WTC11 (cell line): ENCODE measurements at regions not wholly inside any gene's neighbourhood (a gene's known extent, or its start where the extent isn't known, plus 50 kb on each side); places are given as distances from the start of the nearest gene placed in this dataset.

Source experiments
- CBFB ChIP-seq: sonication (generic); formaldehyde crosslinking; IDR thresholded peaks from 2 replicates; pipeline ENCODE4 v1.8.1; 2022; ENCODE audit warnings: mild to moderate bottlenecking, low read depth, missing genetic modification reagents
- IRF2 ChIP-seq: sonication (generic); formaldehyde crosslinking; IDR thresholded peaks from 2 replicates; pipeline ENCODE4 v1.8.0; 2022; ENCODE audit warnings: low read depth, missing genetic modification reagents, borderline replicate concordance
- RELA ChIP-seq: sonication (generic); formaldehyde crosslinking; IDR thresholded peaks from 2 replicates; pipeline ENCODE4 v1.8.1; 2022; ENCODE audit warnings: missing genetic modification reagents, mild to moderate bottlenecking, borderline replicate concordance
- ZBTB21 ChIP-seq: sonication (generic); formaldehyde crosslinking; IDR thresholded peaks from 2 replicates; pipeline ENCODE4 v1.8.1; 2023; ENCODE audit warnings: mild to moderate bottlenecking, missing genetic modification reagents, borderline replicate concordance
- TF ChIP-seq, protein P1 (sequence below): fragments of 200-600 bp; IDR thresholded peaks from 2 replicates; pipeline ENCODE4 v1.8.0; 2022; ENCODE audit warnings: antibody characterized with exemption
- TF ChIP-seq, protein P2 (sequence below): sonication (generic); formaldehyde crosslinking; IDR thresholded peaks from 2 replicates; pipeline ENCODE4 v1.8.0; 2023; ENCODE audit warnings: mild to moderate bottlenecking, missing genetic modification reagents
- TF ChIP-seq, protein P3 (sequence below): sonication (generic); formaldehyde crosslinking; IDR thresholded peaks from 2 replicates; pipeline ENCODE4 v1.8.0; 2022; ENCODE audit warnings: missing genetic modification reagents
- TF ChIP-seq, protein P4 (sequence below): sonication (generic); formaldehyde crosslinking; IDR thresholded peaks from 2 replicates; pipeline ENCODE4 v1.8.1; 2022; ENCODE audit warnings: low read depth, mild to moderate bottlenecking, moderate library complexity, missing genetic modification reagents, borderline replicate concordance
- TF ChIP-seq, protein P5 (sequence below): sonication (generic); formaldehyde crosslinking; IDR thresholded peaks from 2 replicates; pipeline ENCODE4 v1.8.0; 2022; ENCODE audit warnings: mild to moderate bottlenecking, missing genetic modification reagents
- TF ChIP-seq, protein P6 (sequence below): sonication (generic); formaldehyde crosslinking; IDR thresholded peaks from 2 replicates; pipeline ENCODE4 v1.8.1; 2023; ENCODE audit warnings: mild to moderate bottlenecking, missing genetic modification reagents, borderline replicate concordance
- TF ChIP-seq, protein P7 (sequence below): fragments of 250-450 bp; sonication (Bioruptor Pico); IDR thresholded peaks from 2 replicates; pipeline ENCODE4 v2.1.2; 2022; ENCODE audit warnings: mild to moderate bottlenecking, moderate library complexity

DNA sequence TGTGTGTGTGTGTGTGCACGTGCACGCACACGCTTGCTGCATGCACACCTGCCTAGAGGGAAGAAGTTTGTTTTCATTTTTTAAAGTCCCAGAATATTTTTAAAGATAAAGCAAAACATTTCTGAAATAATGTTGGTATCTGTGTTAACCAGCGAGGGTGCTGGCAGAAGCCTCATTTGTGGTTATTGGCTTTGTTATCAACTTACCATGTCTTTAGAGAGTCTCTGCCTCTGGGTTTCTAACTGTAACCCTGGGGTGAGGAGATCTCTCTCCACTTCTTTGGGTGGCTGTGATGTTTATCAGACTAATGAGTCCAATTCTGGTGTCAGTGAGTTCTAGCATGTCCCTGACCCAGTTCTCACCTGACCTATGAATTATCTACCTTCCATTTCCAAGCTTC, 927.6 kb upstream of the FANCL start:
- TF ChIP-seq, protein P1, sequence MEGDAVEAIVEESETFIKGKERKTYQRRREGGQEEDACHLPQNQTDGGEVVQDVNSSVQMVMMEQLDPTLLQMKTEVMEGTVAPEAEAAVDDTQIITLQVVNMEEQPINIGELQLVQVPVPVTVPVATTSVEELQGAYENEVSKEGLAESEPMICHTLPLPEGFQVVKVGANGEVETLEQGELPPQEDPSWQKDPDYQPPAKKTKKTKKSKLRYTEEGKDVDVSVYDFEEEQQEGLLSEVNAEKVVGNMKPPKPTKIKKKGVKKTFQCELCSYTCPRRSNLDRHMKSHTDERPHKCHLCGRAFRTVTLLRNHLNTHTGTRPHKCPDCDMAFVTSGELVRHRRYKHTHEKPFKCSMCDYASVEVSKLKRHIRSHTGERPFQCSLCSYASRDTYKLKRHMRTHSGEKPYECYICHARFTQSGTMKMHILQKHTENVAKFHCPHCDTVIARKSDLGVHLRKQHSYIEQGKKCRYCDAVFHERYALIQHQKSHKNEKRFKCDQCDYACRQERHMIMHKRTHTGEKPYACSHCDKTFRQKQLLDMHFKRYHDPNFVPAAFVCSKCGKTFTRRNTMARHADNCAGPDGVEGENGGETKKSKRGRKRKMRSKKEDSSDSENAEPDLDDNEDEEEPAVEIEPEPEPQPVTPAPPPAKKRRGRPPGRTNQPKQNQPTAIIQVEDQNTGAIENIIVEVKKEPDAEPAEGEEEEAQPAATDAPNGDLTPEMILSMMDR: no peak
- no peak for TF ChIP-seq CBFB (CRISPR knock-in tag)
- TF ChIP-seq, protein P2, sequence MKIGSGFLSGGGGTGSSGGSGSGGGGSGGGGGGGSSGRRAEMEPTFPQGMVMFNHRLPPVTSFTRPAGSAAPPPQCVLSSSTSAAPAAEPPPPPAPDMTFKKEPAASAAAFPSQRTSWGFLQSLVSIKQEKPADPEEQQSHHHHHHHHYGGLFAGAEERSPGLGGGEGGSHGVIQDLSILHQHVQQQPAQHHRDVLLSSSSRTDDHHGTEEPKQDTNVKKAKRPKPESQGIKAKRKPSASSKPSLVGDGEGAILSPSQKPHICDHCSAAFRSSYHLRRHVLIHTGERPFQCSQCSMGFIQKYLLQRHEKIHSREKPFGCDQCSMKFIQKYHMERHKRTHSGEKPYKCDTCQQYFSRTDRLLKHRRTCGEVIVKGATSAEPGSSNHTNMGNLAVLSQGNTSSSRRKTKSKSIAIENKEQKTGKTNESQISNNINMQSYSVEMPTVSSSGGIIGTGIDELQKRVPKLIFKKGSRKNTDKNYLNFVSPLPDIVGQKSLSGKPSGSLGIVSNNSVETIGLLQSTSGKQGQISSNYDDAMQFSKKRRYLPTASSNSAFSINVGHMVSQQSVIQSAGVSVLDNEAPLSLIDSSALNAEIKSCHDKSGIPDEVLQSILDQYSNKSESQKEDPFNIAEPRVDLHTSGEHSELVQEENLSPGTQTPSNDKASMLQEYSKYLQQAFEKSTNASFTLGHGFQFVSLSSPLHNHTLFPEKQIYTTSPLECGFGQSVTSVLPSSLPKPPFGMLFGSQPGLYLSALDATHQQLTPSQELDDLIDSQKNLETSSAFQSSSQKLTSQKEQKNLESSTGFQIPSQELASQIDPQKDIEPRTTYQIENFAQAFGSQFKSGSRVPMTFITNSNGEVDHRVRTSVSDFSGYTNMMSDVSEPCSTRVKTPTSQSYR (CRISPR knock-in tag): no peak
- TF ChIP-seq, protein P3, sequence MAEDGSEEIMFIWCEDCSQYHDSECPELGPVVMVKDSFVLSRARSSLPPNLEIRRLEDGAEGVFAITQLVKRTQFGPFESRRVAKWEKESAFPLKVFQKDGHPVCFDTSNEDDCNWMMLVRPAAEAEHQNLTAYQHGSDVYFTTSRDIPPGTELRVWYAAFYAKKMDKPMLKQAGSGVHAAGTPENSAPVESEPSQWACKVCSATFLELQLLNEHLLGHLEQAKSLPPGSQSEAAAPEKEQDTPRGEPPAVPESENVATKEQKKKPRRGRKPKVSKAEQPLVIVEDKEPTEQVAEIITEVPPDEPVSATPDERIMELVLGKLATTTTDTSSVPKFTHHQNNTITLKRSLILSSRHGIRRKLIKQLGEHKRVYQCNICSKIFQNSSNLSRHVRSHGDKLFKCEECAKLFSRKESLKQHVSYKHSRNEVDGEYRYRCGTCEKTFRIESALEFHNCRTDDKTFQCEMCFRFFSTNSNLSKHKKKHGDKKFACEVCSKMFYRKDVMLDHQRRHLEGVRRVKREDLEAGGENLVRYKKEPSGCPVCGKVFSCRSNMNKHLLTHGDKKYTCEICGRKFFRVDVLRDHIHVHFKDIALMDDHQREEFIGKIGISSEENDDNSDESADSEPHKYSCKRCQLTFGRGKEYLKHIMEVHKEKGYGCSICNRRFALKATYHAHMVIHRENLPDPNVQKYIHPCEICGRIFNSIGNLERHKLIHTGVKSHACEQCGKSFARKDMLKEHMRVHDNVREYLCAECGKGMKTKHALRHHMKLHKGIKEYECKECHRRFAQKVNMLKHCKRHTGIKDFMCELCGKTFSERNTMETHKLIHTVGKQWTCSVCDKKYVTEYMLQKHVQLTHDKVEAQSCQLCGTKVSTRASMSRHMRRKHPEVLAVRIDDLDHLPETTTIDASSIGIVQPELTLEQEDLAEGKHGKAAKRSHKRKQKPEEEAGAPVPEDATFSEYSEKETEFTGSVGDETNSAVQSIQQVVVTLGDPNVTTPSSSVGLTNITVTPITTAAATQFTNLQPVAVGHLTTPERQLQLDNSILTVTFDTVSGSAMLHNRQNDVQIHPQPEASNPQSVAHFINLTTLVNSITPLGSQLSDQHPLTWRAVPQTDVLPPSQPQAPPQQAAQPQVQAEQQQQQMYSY: no peak
- TF ChIP-seq, protein P4, sequence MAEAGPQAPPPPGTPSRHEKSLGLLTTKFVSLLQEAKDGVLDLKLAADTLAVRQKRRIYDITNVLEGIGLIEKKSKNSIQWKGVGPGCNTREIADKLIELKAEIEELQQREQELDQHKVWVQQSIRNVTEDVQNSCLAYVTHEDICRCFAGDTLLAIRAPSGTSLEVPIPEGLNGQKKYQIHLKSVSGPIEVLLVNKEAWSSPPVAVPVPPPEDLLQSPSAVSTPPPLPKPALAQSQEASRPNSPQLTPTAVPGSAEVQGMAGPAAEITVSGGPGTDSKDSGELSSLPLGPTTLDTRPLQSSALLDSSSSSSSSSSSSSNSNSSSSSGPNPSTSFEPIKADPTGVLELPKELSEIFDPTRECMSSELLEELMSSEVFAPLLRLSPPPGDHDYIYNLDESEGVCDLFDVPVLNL (CRISPR knock-in tag): no peak
- TF ChIP-seq IRF2: no peak
- TF ChIP-seq, protein P5, sequence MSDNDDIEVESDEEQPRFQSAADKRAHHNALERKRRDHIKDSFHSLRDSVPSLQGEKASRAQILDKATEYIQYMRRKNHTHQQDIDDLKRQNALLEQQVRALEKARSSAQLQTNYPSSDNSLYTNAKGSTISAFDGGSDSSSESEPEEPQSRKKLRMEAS (CRISPR knock-in tag): no peak
- TF ChIP-seq ZBTB21 (CRISPR knock-in tag): no peak
- TF ChIP-seq, protein P6, sequence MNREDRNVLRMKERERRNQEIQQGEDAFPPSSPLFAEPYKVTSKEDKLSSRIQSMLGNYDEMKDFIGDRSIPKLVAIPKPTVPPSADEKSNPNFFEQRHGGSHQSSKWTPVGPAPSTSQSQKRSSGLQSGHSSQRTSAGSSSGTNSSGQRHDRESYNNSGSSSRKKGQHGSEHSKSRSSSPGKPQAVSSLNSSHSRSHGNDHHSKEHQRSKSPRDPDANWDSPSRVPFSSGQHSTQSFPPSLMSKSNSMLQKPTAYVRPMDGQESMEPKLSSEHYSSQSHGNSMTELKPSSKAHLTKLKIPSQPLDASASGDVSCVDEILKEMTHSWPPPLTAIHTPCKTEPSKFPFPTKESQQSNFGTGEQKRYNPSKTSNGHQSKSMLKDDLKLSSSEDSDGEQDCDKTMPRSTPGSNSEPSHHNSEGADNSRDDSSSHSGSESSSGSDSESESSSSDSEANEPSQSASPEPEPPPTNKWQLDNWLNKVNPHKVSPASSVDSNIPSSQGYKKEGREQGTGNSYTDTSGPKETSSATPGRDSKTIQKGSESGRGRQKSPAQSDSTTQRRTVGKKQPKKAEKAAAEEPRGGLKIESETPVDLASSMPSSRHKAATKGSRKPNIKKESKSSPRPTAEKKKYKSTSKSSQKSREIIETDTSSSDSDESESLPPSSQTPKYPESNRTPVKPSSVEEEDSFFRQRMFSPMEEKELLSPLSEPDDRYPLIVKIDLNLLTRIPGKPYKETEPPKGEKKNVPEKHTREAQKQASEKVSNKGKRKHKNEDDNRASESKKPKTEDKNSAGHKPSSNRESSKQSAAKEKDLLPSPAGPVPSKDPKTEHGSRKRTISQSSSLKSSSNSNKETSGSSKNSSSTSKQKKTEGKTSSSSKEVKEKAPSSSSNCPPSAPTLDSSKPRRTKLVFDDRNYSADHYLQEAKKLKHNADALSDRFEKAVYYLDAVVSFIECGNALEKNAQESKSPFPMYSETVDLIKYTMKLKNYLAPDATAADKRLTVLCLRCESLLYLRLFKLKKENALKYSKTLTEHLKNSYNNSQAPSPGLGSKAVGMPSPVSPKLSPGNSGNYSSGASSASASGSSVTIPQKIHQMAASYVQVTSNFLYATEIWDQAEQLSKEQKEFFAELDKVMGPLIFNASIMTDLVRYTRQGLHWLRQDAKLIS (CRISPR knock-in tag): no peak
- TF ChIP-seq, protein P7, sequence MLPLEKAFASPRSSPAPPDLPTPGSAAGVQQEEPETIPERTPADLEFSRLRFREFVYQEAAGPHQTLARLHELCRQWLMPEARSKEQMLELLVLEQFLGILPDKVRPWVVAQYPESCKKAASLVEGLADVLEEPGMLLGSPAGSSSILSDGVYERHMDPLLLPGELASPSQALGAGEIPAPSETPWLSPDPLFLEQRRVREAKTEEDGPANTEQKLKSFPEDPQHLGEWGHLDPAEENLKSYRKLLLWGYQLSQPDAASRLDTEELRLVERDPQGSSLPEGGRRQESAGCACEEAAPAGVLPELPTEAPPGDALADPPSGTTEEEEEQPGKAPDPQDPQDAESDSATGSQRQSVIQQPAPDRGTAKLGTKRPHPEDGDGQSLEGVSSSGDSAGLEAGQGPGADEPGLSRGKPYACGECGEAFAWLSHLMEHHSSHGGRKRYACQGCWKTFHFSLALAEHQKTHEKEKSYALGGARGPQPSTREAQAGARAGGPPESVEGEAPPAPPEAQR: no peak
- TF ChIP-seq RELA (CRISPR knock-in tag): no peak
